GM20000 (cell line): ENCODE measurements at regions not wholly inside any gene's neighbourhood (a gene's known extent, or its start where the extent isn't known, plus 50 kb on each side); places are given as distances from the start of the nearest gene placed in this dataset.

Source experiments
- DNase-seq: peaks from one replicate; pipeline ENCODE4 v3.0.0; 2012; ENCODE audit warnings: low spot score
- CTCF ChIP-seq: IDR thresholded peaks from 2 replicates; pipeline ENCODE4 v1.5.1; 2012; ENCODE audit warnings: mild to moderate bottlenecking, control low read depth; ENCODE audit errors: extremely low read depth, missing control alignments

- DNase-seq = no peak
- no peak for TF ChIP-seq CTCF
Measured at GRCh38 chr2:217304582-217304981, 444.7 kb upstream of the TNP1 start.

DNA sequence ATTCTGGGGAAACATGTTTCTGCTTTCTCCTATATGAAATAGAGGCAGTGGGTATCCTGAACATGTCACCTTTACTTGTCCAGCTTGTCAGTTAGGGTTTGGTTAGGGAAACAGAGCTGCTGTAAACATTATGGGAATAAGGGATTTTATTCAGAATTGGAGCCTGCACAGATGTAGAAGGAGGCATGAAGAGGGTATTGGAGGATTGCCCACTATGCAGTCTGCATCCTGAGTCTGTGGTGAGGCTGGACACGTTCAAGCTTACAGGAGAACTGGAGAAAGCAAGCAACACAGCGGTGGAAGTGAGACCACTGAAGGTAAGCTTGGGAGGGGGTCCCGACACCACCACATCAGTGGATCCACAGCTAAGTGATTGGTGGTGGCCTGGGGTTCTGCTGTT is 443.0 kb upstream of the TNP1 start:
- no peak for TF ChIP-seq CTCF
- DNase-seq = no peak

GRCh38 chr2:217301142-217301925 is 441.5 kb upstream of the TNP1 start:
- TF ChIP-seq CTCF = no peak
- DNase-seq = no peak

- no peak for DNase-seq
- no peak for TF ChIP-seq CTCF
Measured at GRCh38 chr2:217299590-217299989, 439.7 kb upstream of the TNP1 start.

DNA sequence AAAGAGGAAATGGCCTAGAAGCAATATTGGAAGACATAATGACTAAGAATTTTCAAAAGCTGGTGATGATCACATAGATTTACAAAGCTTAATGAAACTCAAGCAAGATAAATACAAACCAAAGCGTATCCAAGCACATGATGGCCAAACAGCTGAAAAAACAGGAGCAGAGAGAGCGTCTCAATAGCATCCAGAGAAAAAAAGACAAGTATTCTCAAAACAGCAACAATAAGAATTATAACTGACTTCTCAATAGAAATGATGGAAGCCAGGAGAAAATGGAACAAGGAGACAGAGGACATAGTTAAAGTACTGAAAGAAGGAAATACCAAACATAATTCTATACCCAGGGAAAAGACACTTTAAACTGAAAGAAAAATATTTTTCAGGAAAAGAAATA is 437.2 kb upstream of the TNP1 start:
- no peak for TF ChIP-seq CTCF
- DNase-seq = no peak

GRCh38 chr2:217294818-217295217 is 435.0 kb upstream of the TNP1 start:
- no peak for DNase-seq
- no peak for TF ChIP-seq CTCF

DNA sequence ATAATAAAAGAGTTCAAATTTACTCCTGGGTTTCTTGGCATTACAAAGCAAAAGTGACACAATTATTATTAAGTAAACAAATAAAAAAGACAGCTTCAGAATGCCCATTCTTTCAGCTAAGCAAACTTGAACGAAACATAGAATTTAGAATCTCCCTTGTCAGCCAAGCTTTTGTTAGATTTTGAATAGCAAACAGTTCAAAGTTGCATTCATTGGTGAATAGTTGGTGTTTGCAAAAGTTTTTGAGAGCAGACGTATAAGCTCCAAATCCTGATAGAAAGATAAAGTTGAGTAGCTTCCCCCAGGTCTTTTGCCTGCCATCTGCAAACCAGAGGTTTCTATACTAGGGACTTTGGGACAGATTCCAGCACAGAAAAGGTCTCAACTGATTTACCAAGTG is 434.3 kb upstream of the TNP1 start:
- DNase-seq = no peak
- no peak for TF ChIP-seq CTCF
